IMR-90 (cell line): ENCODE measurements at regions not wholly inside any gene's neighbourhood (a gene's known extent, or its start where the extent isn't known, plus 50 kb on each side); places are given as distances from the start of the nearest gene placed in this dataset.

ENCODE experiments used
- CTCF ChIP-seq: conservative IDR thresholded peaks from 2 replicates; pipeline ENCODE4 v1.5.1; 2012; ENCODE audit warnings: mild to moderate bottlenecking, low read depth, low read length, improper control_type of control experiment
- MAFK ChIP-seq: IDR thresholded peaks from 2 replicates; pipeline ENCODE4 v1.6.1; 2012; ENCODE audit warnings: low read depth, low read length, improper control_type of control experiment
- POLR2A ChIP-seq: IDR thresholded peaks from 2 replicates; pipeline ENCODE4 v1.6.1; 2012; ENCODE audit warnings: mild to moderate bottlenecking, low read depth, low read length
- RAD21 ChIP-seq: IDR thresholded peaks from 2 replicates; pipeline ENCODE4 v1.6.1; 2012; ENCODE audit warnings: low read length, improper control_type of control experiment
- RFX5 ChIP-seq: IDR thresholded peaks from 2 replicates; pipeline ENCODE4 v1.8.0; 2012; ENCODE audit warnings: low read depth, mild to moderate bottlenecking, low read length, moderate library complexity
- USF2 ChIP-seq: fragments of 150-350 bp; IDR thresholded peaks from 2 replicates; pipeline ENCODE4 v1.6.1; 2017; ENCODE audit warnings: mild to moderate bottlenecking, antibody characterized with exemption, low read length, low read depth

DNA sequence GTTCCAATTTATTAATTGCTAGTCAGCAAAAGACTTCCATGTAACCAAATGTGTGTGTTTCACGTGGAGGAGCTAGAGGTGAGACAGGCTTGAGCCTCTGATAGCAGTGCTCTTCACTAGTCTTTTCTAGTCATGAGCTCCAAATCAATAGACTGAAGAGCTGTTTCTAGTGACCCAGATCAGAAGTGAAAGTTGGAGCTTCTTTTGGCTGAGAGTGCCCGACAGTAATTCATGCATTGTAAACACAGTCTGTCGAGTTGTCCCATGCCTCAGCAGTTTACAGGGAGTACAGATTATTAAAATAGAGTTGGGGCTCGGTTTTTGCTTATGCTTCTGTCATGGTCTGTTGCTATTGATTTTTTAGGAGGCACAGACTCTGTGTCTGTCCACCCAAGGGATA lies 793.1 kb downstream of the DTWD2 start:
- TF ChIP-seq CTCF = no peak
- no peak for TF ChIP-seq USF2
- TF ChIP-seq MAFK = no peak
- no peak for TF ChIP-seq RAD21
- TF ChIP-seq RFX5 = no peak
- no peak for TF ChIP-seq POLR2A
